Activated naive CD8-positive, alpha-beta T cell treated with anti-CD3 and anti-CD28 coated beads, Interleukin-2, amount 50 U/mL, for 16 hours (primary cell): ENCODE measurements at regions not wholly inside any gene's neighbourhood (a gene's known extent, or its start where the extent isn't known, plus 50 kb on each side); places are given as distances from the start of the nearest gene placed in this dataset.
"Not testable (repeated sequence)": the region's sequence is repeated elsewhere in the genome, so short reads cannot be mapped to it uniquely, and the experiment has no call there.

ENCODE experiments used
- DNase-seq: peaks from one replicate; pipeline ENCODE4 v3.0.0-alpha.2; 2020; ENCODE audit warnings: low read depth, low spot score

DNA sequence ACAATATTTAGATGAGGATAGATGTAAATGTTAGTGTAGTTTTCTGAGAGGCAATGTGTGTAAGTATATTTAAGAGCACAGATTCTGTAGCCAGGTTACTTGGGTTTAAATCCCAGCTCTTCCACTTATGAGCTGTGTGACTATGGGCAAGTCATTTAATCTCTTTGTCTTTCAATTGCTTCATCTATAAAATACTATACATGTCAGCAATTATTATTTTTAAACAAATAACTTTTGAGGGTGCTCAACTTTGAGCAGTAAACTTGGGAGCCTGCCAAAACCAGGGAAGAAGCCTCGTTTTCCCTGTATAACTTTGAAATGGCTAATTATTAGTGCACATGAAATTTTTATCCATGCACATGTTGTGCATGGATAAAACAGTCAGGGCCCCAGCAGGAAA, 222.8 kb downstream of the FOXD2 start:
- DNase-seq: no peak

DNA sequence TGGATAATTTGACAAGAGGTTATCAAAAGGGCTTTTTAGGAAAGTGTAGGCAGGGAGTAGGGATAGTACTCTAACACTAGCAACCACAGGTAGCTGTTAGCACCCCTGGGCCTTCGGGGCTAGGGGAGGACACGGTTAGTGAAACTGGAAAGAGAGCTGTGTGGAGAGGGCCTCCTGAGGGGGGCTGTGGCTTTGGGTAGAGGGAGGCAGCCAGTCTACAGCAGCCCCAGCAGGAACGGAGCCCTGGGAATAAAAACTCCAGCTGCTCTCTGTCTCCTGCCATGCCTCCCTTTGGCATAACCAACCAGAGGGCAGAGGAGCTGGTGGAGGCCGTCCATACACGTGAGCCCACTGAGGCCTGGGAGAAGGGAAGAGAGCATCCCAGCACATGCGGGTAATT, 223.2 kb downstream of the FOXD2 start:
- DNase-seq: no peak

DNA sequence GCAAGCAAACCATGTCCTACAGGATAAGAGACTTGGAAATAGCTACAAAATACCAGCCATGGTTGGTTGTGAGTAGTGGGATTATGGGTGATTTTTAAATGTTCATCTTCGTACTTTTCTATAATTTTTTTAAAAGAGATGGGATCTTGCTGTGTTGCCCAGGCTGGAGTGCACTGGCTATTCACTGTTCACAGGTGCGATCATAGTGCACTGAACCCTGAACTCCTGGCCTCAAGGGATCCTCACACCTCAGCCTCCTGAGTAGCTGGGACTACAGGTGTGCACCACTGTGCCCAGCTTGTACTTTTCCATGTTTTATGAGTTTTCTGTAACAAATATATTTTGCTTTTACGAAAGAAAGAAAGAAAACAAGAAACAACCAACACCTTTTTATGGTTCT, 224.2 kb downstream of the FOXD2 start:
- no peak for DNase-seq

DNA sequence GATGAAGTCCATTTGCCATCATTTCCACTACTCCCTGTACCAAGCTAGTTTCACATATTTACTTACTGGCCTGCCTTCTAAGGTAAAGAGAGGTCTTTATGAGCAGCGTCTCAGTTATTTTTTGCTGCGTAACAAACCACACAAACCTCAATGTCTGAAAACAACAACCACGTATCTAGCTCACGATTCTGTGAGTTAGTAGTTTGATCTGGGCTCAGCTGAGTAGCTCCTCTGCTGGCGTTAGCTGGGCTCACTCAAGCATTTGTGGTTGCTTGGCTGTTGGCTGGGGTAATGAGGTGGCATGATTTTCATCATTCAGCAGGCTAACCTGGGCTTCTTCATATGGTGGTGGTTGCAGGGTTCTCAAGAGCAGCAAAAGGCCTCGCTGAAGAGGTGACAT, 225.4 kb downstream of the FOXD2 start:
- no peak for DNase-seq

DNA sequence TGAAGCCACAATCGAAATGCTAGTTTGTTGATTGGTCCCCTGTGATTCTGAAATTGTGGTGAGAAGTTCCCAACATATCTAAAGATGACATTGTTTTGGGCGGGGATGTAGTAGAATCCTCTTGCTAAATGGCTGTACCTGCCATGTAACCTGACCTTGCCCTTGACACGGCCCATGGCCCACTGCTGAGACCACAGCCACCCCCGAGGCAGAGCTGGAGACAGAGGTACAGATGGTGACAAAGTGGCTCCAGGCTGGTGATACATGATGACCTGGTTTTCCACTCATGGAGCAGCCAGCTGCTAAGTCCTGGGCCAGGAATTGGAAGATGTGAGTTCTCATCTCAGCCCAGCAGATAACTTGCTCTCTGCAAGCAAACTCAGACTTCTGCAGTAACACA, 226.5 kb downstream of the FOXD2 start:
- DNase-seq: no peak

DNA sequence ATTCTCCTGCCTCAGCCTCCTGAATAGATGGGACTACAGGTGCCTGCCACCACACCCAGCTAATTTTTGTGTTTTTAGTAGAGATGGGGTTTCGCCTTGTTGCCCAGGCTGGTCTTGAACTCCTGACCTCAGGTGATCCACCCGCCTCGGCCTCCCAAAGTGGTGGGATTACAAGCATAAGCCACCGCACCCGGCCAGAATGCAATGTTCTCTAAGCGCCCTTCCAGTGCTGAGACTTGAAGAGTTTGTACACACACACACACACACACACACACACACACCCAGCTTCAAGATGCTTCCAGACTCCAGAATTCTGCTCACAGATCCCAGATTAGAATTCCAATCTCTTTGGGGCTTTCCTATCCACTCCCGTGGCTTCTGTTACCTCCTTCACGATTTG, 227.1 kb downstream of the FOXD2 start:
- not testable (repeated sequence) for DNase-seq

DNA sequence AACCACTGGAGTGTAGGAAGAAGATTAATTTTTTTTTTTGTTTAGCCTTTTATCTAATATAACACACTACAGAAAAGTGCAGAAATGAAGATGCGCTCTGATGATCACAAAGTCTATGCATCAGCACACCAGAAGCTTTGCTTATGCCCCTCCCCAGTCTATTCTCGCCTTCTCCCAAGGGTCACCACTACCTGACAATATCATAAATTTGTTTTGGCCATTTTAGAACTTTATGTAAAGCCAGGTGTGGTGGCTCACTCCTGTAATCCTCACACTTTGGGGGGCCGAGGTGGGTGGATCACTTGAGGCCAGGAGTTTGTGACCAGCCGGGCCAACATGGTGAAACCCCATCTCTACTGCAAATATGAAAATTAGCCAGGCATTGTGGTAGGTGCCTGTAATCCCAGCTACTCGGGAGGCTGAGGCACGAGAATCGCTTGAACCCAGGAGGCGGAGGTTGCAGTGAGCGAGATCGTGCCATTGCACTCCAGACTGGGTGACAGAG, 231.3 kb downstream of the FOXD2 start:
- DNase-seq: no peak

DNA sequence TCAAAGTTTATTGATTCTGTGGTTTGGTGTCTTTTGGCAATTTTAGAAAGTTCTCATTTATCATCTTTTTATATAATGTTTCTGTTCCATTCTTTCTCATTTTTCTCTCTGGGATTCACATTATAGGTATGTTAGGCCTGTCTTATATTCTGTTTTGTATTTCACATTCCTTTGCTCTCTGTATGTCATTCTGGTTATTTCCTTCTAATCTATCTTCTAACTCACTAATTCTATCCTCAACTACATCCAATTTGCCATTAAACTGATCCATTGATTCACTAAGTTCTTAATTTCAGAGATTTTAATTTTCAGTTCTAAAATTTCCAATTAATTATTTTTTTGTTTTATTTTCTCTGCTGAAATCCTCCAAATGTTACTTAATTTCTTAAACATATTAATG, 234.8 kb downstream of the FOXD2 start:
- DNase-seq: no peak

DNA sequence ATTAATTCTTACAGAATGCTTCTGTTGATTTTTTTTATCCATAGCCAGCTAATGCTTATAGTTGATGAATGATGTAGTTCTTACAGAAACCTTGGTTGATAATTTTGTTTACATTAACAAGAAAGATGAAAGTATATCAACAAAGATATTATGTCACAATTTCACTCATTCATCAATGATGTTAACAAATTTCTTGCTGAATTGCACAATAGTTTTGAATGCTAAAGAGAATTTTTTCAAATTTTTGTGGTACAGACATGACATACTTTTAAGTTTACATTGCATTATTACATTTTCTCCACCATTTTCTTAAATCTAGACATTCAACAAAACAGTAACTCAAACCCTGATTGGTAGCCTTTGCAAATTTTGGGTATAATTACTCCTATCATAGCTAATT, 236.3 kb downstream of the FOXD2 start:
- DNase-seq: no peak

DNA sequence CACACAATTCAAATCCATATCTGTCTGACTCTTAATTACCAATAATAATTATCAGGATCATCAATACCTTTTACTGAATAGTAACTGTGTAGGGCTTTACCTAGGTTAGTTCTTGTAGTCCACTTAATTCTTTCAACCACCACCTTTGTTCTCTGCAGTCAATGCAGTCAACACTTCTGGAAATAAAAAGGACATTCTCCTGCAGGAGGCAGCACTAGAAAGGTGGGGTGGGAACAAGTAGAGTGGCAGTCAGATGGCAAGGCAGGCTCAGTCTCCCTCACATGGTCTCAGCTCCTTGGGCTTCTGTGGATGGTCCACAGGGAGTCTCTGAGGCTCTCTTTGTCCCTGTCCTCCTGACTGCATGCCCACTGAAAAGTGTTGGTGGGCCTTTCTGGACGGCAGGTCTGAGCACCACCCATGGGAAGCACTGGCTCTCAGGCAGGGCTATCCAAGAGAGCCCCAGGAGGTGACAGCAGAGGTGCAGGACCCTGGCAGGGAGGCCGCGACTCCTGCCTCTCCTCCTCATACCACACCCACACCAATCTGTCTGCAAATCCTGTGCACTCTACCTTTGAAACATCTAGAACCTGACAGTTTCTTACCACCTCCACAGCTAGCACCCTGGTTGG, 237.3 kb downstream of the FOXD2 start:
- DNase-seq: no peak

DNA sequence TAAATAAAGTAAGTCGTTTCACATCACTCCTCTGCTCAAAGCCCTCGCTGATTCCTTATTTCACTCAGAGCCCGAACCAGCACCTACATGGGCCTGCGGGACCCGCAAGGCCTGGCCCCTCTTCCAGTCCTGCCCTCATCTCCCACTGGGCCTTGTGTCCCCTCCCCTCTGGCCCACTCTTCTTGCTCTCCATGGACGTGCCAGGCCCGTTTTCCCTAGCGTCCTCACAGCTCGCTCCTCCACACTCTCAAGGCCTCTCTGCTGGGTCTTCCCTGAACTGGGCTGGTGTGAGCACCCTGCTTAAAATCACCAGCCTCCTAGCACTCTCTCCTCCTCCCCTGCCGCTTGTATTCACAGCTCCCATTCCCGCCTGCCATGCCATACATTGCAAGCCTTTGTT, 237.9 kb downstream of the FOXD2 start:
- DNase-seq: no peak

DNA sequence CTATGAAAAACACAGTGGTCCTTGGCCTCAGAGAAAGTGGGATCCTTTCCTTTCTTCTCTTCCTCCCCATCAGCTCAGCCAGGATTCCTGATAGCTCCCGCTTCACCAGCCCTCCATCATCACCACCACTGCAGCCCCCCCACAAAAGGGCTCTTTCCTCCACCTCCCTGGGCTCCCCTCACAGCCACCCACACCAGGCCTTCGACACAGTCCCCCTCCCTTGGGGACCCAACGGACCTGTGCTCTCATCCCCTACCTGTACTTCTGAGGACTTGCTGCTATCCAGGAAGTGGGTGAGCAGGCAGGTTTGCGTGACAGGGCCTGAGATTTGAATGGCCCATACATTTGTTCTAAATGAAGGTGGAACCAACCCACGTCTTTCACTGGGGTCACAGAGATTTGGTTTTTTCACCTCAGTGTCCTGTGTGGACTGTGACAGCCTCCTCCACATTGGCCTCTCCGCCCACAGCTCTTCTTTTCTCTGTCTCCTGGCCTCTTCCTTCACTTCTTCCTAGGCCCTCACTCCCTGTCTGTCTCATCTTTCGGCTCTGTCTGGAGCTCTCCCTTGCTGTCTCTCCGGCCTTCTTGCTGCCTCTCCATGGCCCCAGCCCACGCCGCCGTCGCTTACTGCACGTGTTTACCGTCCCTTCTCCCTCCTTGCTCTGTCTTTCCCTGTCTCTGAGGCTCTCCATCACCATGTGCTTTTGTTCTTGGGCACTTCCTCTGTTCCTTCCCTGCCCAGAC, 238.6 kb downstream of the FOXD2 start:
- no peak for DNase-seq

DNA sequence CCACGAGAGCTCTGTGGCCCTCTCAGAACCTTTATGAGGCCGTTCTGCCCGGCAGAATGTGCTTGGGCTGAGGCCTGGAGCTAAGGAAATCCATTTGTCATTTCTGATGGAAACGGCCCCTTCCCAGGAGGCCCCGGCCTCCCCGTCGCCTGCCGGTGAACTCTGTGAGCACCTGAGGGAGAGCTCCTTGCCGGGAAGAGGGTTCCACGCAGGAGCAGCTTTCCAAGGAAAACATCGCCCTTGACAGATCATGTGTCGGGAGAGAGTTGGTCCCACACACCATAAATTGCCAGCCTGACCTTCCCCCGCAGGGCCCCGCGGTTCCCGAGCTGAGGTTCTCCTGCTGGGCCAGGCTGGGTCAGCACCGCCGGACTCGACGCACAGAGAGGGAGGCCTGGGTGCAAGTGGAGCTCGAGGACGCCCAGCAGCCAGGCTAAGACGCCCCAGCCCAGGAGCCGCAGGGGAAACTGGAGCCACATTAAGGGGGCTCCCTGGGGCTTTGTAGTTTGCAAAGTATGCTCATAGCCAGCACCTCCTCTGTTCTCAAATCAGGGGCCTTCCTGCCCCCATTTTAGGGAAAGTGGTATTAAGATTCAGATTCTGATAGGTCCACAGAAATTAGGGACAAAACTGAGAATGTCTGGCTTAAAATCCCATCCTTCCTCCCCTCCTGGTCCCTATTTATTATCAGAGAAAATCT, 239.5 kb downstream of the FOXD2 start:
- DNase-seq: no peak

DNA sequence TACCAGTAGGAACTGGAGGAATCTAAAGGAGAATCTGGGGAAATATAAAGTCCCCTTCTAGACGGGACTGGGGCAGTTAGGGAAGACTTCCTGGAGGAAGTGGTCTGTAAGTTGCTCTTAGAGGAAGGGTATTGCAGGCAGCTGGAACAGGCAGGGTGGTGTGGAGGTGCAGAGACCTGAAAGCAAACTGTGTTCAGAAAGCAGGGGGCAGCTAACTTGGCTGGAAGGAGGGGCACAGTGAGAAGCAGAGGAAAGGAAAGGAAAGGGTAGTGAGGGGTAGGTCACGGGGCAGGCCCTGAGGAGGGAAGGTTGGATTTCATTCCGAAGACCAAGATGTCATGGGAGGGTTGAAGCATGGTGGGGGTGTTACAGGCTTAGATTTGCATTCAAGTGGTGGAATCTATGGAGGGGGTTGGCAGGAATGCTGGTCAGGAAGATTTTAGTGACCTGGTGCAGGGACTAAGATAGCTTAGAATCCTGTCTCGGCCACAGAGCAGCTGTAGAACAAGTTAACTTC, 240.7 kb downstream of the FOXD2 start:
- no peak for DNase-seq

DNA sequence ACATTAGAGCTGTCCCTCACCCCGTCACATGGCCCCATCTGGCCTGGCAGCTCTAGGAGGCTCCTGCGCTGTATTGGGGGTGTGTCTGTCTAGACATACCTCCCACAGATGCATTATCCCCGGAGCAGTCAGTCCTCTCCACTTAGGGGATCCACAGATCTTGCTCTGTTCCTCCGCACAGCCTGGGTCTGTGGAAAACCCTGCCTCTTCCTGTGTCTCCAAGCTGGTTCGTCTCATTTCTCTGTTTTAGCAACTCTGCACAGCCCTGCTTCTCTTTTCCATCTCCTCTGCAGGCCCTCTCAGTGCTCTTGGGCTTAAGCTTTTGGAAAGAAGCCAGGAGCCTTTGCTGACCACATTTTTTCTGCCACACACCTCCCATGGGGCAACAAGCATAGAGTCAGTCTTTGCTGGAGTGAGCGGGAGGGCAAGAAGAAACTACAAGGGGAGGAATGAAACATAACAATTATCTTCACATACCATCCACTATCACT, 241.5 kb downstream of the FOXD2 start:
- no peak for DNase-seq

DNA sequence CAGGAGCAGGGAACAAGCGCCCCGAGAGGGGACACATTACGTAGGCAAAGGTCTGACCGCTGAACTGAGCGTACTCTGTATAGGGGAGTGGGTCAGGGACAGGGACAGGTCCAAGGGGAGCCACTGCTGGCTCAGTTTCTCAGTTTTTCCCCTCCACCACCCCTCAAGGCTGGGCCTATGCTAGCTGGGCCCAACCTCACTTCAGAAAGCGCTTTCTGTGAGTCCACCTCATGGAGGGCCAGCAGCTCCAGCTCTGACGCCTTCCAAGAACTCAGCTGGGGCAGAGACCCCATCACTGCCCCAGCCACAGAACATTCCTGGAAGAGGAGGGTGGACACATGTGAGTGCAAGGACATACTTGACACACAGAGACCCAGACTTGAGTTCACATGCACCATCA, 242.0 kb downstream of the FOXD2 start:
- DNase-seq: no peak

DNA sequence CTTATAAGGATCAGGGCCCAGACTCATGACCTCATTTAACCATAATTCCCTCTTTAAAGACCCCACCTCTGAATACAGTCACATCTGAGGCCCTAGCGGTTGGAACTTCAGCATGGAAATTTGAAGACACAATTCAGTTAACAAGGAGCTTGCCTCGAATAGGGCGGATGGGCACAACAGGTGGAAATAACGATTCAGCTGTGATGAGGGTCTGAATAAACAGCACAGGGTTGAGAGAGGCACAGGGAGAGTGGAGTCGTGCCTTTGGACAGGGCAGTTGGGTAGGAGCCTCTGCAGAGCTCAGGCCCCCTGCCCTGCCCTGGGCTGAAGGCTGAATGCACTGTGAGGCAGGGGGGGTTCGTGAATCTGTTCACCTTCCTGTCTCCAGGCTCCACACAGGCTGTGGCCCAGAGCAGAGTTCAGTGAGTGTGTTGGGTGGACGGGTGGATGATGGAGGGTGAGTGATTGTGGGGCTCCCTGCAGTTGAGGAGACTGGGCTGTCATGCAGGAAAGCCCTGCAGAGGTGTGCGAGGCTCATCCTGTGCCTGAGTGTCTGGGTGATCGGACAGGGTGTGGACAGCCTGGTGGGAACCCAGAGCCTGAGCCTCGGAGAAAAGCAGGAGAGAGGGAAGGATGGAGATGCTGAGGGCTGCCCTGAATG, 243.1 kb downstream of the FOXD2 start:
- no peak for DNase-seq

DNA sequence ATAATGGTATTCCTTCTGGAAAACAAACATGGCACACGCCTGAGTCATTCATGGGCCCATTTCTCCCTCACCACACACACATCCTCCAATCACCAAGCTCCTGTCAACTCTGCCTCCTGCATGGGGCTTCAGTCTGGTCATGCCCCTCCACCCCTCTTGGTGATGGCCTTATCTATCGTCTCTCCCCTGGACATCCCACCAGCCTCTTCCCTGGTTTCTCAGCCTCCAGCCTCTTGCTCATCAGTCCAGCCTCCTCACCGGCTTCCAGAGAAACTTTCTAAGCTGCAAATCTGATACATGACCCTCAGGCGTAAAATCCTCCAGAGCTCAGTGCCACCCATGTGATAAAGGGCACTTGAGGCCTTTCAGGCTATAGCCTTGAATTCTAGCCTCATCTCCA, 243.9 kb downstream of the FOXD2 start:
- DNase-seq: no peak

DNA sequence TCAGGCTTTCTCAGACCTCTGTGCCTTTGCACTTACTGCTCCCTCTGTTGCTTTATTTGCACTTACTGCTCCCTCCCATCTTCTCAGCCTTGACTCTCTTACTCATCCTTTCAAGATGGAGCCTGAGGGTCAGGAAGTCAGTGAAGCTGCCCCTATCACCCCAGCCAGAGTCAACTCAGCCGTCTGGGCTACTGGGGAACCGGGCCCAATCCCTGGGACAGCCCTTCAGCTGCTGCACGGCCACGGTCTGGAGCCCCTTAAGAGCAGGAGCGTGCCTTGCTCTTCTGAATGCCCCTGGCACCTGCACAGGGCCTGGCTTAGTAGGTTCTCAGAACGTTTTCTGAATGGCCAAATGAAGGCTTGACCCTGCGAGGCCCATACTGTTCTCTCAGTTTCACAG, 244.4 kb downstream of the FOXD2 start:
- DNase-seq: no peak

DNA sequence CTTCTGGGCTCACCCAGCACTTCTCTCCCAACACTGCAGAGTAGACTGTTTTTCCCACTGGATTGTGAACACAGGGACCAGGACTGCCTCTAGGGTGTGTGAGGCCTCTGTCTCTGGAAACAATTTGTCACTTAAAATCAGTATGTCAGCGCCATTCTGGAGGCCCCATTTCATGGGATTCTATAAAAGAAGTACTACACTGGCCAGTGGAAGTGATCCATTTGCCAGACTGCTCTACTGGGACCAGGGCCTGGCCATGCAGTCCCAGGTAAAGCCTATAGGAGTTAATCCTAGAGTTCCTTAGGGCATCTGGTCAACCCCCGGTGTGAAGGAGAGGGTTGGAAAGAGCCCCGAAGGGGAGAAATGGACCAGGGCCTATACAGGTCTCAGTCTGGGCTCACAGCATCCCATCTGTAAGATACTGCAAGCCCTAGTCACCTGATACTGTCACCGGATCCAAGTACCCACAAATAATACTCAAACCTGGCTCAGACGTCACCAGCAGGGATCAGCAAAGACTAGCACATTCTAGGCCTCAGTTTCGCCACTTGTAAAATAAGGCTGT, 245.0 kb downstream of the FOXD2 start:
- DNase-seq: no peak

DNA sequence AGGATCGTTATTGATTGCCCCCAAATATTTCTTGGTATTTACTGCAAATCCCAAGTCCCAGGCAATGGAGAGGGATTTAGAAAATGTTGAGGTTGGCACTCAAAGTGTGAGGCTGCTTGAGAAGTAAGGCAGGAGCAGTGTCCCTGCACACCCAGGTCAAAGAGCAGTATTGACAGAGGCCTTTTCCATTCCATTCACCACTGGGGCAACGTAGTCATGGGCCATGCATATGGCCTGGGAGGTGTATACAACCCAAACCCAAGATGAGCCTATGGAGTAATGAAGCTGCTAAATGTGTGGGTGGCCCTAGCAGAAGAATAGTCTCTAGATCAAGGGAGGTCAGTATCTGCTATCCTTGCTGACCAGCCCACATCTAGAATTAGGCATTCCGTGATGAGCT, 245.6 kb downstream of the FOXD2 start:
- DNase-seq: no peak

DNA sequence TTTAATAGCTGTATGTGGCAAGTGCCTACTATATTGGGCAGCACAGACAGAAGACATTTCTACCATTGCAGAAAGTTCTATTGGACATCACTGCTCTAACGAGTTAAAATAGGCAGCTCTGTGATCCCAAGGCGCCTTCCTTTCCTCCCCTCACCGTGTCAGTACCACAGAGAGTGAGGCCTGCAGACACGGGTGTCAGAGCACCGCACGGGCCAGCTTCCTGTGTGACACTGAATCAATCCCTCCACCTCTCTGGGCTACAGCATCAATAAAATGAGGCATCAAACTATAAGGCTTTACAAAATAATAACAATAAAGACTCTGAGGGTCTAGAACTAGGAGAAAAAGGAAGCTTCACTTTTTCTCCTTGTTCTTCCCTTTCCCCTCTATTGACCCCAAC, 246.7 kb downstream of the FOXD2 start:
- DNase-seq: no peak
